Progenitor cell of endocrine pancreas (in vitro differentiated cells): ENCODE measurements at regions not wholly inside any gene's neighbourhood (a gene's known extent, or its start where the extent isn't known, plus 50 kb on each side); places are given as distances from the start of the nearest gene placed in this dataset.

Source experiments
- DNase-seq: peaks from one replicate; pipeline ENCODE4 v3.0.0; 2021; ENCODE audit warnings: low spot score; ENCODE audit not compliant: unreplicated experiment
- H3K27ac Mint-ChIP-seq: 2 replicates; pipeline ENCODE4 v1.8.0; 2021; ENCODE audit warnings: mild to moderate bottlenecking, moderate library complexity, mixed read lengths
- H3K27me3 Mint-ChIP-seq: 2 replicates; pipeline ENCODE4 v1.8.0; 2021; ENCODE audit warnings: mixed read lengths
- H3K36me3 Mint-ChIP-seq: 2 replicates; pipeline ENCODE4 v1.8.0; 2022; ENCODE audit warnings: mixed read lengths; ENCODE audit not compliant: insufficient read depth
- H3K4me1 Mint-ChIP-seq: 2 replicates; pipeline ENCODE4 v1.8.0; 2021; ENCODE audit warnings: low read depth, mixed read lengths
- H3K4me3 Mint-ChIP-seq: 2 replicates; pipeline ENCODE4 v1.8.0; 2021; ENCODE audit warnings: low read depth, mild to moderate bottlenecking, moderate library complexity, mixed read lengths
- H3K9me3 Mint-ChIP-seq: 2 replicates; pipeline ENCODE4 v1.8.0; 2021; ENCODE audit warnings: low read depth, mixed read lengths
- TF ChIP-seq, protein P1 (sequence below): fragments of 200-600 bp; sonication (generic); IDR thresholded peaks from one replicate; pipeline ENCODE4 v1.5.0; 2021; ENCODE audit warnings: antibody characterized with exemption, mild to moderate bottlenecking; ENCODE audit not compliant: unreplicated experiment

DNA sequence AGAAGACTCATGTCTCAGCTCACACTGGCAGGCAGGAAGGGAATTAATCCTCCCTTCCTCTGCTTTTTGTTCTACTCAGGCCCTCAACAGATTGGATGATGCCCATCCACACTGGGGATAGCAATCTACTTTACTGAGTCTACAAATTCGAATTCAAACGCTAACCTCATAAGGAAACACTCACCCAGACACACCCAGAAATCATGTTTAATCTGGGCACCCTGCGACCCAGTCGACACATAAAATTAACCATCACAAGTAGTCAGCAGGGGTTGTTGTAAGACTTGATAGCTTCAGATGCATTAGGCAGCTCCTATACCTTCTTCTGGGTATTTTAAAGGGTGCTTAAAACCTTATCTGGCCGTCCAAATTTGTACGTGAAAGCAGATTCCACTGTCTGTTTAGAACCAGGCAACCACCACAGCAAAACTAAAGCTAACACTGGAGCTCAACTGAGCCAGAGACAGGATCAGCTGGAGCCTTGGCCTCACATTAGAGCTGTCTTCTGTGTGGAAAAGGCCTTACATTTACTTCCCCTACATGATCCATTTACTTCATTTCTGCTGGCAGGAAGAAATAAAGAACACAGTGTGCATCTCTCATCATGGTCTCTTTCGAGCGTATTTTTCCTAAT lies 407.3 kb upstream of the PPP2R3A start:
- Mint-ChIP-seq H3K9me3 (no peaks in the 10 kb centered on the region), H3K36me3 (no peaks in the 10 kb centered on the region), H3K4me3 (no peak overlapping the region), H3K27ac (no peak overlapping the region), H3K27me3 (no peaks in the 10 kb centered on the region), H3K4me1 (no peaks in the 10 kb centered on the region)
- TF ChIP-seq, protein P1, sequence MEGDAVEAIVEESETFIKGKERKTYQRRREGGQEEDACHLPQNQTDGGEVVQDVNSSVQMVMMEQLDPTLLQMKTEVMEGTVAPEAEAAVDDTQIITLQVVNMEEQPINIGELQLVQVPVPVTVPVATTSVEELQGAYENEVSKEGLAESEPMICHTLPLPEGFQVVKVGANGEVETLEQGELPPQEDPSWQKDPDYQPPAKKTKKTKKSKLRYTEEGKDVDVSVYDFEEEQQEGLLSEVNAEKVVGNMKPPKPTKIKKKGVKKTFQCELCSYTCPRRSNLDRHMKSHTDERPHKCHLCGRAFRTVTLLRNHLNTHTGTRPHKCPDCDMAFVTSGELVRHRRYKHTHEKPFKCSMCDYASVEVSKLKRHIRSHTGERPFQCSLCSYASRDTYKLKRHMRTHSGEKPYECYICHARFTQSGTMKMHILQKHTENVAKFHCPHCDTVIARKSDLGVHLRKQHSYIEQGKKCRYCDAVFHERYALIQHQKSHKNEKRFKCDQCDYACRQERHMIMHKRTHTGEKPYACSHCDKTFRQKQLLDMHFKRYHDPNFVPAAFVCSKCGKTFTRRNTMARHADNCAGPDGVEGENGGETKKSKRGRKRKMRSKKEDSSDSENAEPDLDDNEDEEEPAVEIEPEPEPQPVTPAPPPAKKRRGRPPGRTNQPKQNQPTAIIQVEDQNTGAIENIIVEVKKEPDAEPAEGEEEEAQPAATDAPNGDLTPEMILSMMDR, result no peak
- no peak for DNase-seq

DNA sequence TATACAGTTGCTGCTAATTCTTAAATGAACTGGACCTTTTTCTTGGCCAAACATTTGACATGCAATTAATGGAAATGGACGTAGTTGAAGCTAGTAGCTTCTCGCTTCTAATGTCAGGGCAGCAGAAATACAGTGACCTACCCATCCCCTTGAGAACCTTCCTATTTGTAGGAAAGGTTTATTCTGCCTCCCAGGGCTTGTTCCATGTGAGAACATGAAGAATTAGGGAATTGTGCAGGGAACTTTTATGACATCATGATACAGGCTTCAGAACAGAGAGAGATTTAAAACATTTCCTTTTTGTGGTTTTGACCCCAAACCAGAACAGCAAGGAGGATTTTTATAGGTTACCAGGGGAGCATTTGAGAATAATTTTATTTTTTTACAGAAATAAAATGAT lies 406.6 kb upstream of the PPP2R3A start:
- Mint-ChIP-seq H3K4me1 (no peaks in the 10 kb centered on the region), H3K36me3 (no peaks in the 10 kb centered on the region), H3K27me3 (peaks cover 3% of the 10 kb centered on the region), H3K27ac (no peak overlapping the region), H3K9me3 (no peaks in the 10 kb centered on the region), H3K4me3 (no peak overlapping the region)
- DNase-seq, result no peak
- TF ChIP-seq, protein P1, result no peak

DNA sequence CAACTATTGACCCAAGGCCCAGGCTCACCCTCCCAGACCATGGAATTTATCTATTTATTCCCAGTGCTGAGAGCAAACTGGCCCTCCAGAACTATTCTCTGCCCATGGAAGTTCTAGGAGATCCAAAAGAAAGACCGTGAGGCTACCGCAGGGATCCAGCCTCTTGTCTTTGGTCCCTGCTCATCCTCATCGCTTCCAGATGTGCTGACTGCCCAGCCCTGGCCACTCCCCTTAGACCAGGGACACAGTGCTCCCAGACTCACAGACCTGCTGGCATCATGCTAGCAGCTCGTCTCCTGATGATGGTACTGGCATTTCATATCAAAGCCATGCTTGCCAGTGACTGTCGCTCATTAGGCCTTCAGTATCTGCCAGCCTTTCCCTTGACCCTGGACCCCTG lies 405.7 kb upstream of the PPP2R3A start:
- no peaks in the 10 kb centered on the region for H3K36me3 Mint-ChIP-seq
- H3K27ac Mint-ChIP-seq, result no peak overlapping the region

DNA sequence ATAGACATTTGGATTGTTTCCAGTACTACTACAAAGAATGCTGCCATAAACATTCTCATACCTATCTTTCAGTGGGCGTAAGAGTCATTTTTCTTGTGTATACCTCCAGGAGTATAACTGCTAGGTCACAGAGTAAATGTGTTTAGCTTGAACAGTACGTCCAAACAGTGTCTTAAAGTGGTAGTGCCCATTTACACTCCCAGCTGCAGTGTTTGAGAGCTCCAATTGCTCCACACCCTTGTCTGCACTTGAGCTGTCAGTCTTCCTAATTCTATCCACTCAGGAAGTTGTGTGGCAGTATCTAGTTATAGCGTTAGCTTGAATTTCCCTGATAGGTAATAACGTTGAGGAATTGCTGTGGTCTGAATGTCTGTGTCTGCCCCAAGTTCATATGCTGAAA lies 404.7 kb upstream of the PPP2R3A start:
- no peak for DNase-seq
- Mint-ChIP-seq H3K27me3 (peaks cover 4% of the 10 kb centered on the region), H3K36me3 (no peaks in the 10 kb centered on the region)

More for the DNA sequence above, 405.7 kb upstream of the PPP2R3A start:
- Mint-ChIP-seq H3K4me1 (no peaks in the 10 kb centered on the region), H3K4me3 (no peak overlapping the region), H3K27me3 (peaks cover 4% of the 10 kb centered on the region), H3K9me3 (no peaks in the 10 kb centered on the region)
- TF ChIP-seq, protein P1, result no peak
- no peak for DNase-seq

DNA sequence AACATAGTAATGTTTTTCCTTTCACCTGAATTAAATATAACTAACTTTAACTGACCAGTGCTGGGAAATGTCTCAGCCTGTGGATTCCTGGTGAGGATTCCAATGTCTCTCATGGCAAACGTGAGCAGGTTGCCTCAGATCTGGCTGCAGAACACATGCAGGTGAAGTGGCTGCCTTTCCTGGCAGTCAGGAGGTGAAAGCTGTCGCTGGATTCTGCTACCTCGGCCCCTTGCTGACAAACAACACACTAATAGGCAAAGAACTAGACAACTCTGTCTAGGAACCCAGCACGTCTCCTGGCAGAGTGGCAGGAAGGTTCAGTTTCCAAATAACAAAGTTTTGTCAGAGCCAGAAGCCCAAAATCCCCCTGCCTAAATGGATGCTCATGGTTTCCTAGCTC lies 400.8 kb upstream of the PPP2R3A start:
- TF ChIP-seq, protein P1, result no peak
- Mint-ChIP-seq H3K4me3 (no peak overlapping the region), H3K27me3 (peaks cover 22% of the 10 kb centered on the region), H3K27ac (no peak overlapping the region), H3K9me3 (no peaks in the 10 kb centered on the region), H3K4me1 (no peaks in the 10 kb centered on the region), H3K36me3 (no peaks in the 10 kb centered on the region)
- DNase-seq, result no peak

More for the DNA sequence above, 404.7 kb upstream of the PPP2R3A start:
- H3K4me1 Mint-ChIP-seq, result no peaks in the 10 kb centered on the region
- no peak overlapping the region for H3K4me3 Mint-ChIP-seq
- no peak overlapping the region for H3K27ac Mint-ChIP-seq
- H3K9me3 Mint-ChIP-seq, result no peaks in the 10 kb centered on the region
- TF ChIP-seq, protein P1, result no peak
